ENCODE measurements at regions not wholly inside any gene's neighbourhood (a gene's known extent, or its start where the extent isn't known, plus 50 kb on each side); places are given as distances from the start of the nearest gene placed in this dataset.

- Mint-ChIP-seq H3K36me3 (no peaks in the 10 kb centered on the region), H3K4me3 (no peak overlapping the region), H3K9me3 (peaks cover 8% of the 10 kb centered on the region), H3K27ac (no peak overlapping the region), H3K4me1 (no peaks in the 10 kb centered on the region)
- ATAC-seq (no peak), DNase-seq (ENCODE audit: low spot score in 2 of 2) (no peak)
Measured at GRCh38 chr13:107736170-107736569, 479.2 kb downstream of the LIG4 start.

- no peaks in the 10 kb centered on the region for H3K4me1 Mint-ChIP-seq
- peaks cover 8% of the 10 kb centered on the region for H3K9me3 Mint-ChIP-seq
- H3K4me3 Mint-ChIP-seq, result no peak overlapping the region
- DNase-seq (ENCODE audit: low spot score in 2 of 2), result no peak
- ATAC-seq, result no peak
- no peaks in the 10 kb centered on the region for H3K36me3 Mint-ChIP-seq
- no peak overlapping the region for H3K27ac Mint-ChIP-seq
Measured at GRCh38 chr13:107734891-107735625, 480.3 kb downstream of the LIG4 start.

- Mint-ChIP-seq H3K4me3 (no peak overlapping the region), H3K9me3 (peaks cover 7% of the 10 kb centered on the region), H3K4me1 (no peaks in the 10 kb centered on the region), H3K27ac (no peak overlapping the region), H3K36me3 (no peaks in the 10 kb centered on the region)
- DNase-seq (ENCODE audit: low spot score in 2 of 2) (no peak), ATAC-seq (no peak)
Measured at GRCh38 chr13:107733276-107733675, 482.1 kb downstream of the LIG4 start.

- no peak overlapping the region for H3K27ac Mint-ChIP-seq
- peaks cover 5% of the 10 kb centered on the region for H3K9me3 Mint-ChIP-seq
- H3K36me3 Mint-ChIP-seq, result no peaks in the 10 kb centered on the region
- no peaks in the 10 kb centered on the region for H3K4me1 Mint-ChIP-seq
- H3K4me3 Mint-ChIP-seq, result no peak overlapping the region
- ATAC-seq (no peak), DNase-seq (ENCODE audit: low spot score in 2 of 2) (no peak)
Measured at GRCh38 chr13:107730813-107731212, 484.5 kb downstream of the LIG4 start.

GRCh38 chr13:107721125-107721869, 494.0 kb downstream of the LIG4 start:
- DNase-seq (ENCODE audit: low spot score in 2 of 2), result no peak
- Mint-ChIP-seq H3K9me3 (peaks cover 11% of the 10 kb centered on the region), H3K36me3 (no peaks in the 10 kb centered on the region), H3K4me3 (no peak overlapping the region), H3K4me1 (no peaks in the 10 kb centered on the region), H3K27ac (no peak overlapping the region)
- ATAC-seq, result no peak

- H3K9me3 Mint-ChIP-seq, result peaks cover 17% of the 10 kb centered on the region
- no peak overlapping the region for H3K4me3 Mint-ChIP-seq
- H3K36me3 Mint-ChIP-seq, result no peaks in the 10 kb centered on the region
- H3K4me1 Mint-ChIP-seq, result no peaks in the 10 kb centered on the region
- ATAC-seq (no peak), DNase-seq (ENCODE audit: low spot score in 2 of 2) (no peak)
- H3K27ac Mint-ChIP-seq, result no peak overlapping the region
Measured at GRCh38 chr13:107716741-107717140, 498.6 kb downstream of the LIG4 start.

GRCh38 chr13:107716241-107716640, 499.1 kb downstream of the LIG4 start:
- no peaks in the 10 kb centered on the region for H3K36me3 Mint-ChIP-seq
- no peak for DNase-seq (ENCODE audit: low spot score in 2 of 2)
- ATAC-seq, result no peak
- H3K4me3 Mint-ChIP-seq, result no peak overlapping the region
- H3K4me1 Mint-ChIP-seq, result no peaks in the 10 kb centered on the region
- H3K9me3 Mint-ChIP-seq, result peaks cover 17% of the 10 kb centered on the region
- no peak overlapping the region for H3K27ac Mint-ChIP-seq

GRCh38 chr13:107715496-107715895, 499.8 kb downstream of the LIG4 start:
- H3K9me3 Mint-ChIP-seq, result peaks cover 17% of the 10 kb centered on the region
- H3K4me3 Mint-ChIP-seq, result no peak overlapping the region
- DNase-seq (ENCODE audit: low spot score in 2 of 2) (no peak), ATAC-seq (no peak)
- H3K36me3 Mint-ChIP-seq, result no peaks in the 10 kb centered on the region
- H3K27ac Mint-ChIP-seq, result no peak overlapping the region
- no peaks in the 10 kb centered on the region for H3K4me1 Mint-ChIP-seq

- ATAC-seq (no peak), DNase-seq (ENCODE audit: low spot score in 2 of 2) (no peak)
- Mint-ChIP-seq H3K27ac (no peak overlapping the region), H3K4me3 (no peak overlapping the region), H3K4me1 (no peaks in the 10 kb centered on the region), H3K9me3 (peaks cover 14% of the 10 kb centered on the region), H3K36me3 (no peaks in the 10 kb centered on the region)
Measured at GRCh38 chr13:107713314-107713713, 502.0 kb downstream of the LIG4 start.

- no peaks in the 10 kb centered on the region for H3K36me3 Mint-ChIP-seq
- no peak overlapping the region for H3K4me3 Mint-ChIP-seq
- H3K9me3 Mint-ChIP-seq, result peaks cover 14% of the 10 kb centered on the region
- no peaks in the 10 kb centered on the region for H3K4me1 Mint-ChIP-seq
- ATAC-seq, result no peak
- no peak overlapping the region for H3K27ac Mint-ChIP-seq
- no peak for DNase-seq (ENCODE audit: low spot score in 2 of 2)
Measured at GRCh38 chr13:107712145-107712860, 503.0 kb downstream of the LIG4 start.

GRCh38 chr13:107690181-107690580, 525.2 kb downstream of the LIG4 start:
- Mint-ChIP-seq H3K36me3 (no peaks in the 10 kb centered on the region), H3K4me3 (no peak overlapping the region), H3K4me1 (no peaks in the 10 kb centered on the region), H3K9me3 (peaks cover 9% of the 10 kb centered on the region), H3K27ac (no peak overlapping the region)
- ATAC-seq, result no peak
- DNase-seq (ENCODE audit: low spot score in 2 of 2), result no peak

GRCh38 chr13:107685876-107686275, 529.5 kb downstream of the LIG4 start:
- no peak overlapping the region for H3K4me3 Mint-ChIP-seq
- DNase-seq (ENCODE audit: low spot score in 2 of 2), result no peak
- H3K4me1 Mint-ChIP-seq, result no peaks in the 10 kb centered on the region
- H3K36me3 Mint-ChIP-seq, result no peaks in the 10 kb centered on the region
- H3K27ac Mint-ChIP-seq, result no peak overlapping the region
- ATAC-seq, result no peak
- peaks cover 14% of the 10 kb centered on the region for H3K9me3 Mint-ChIP-seq

- H3K9me3 Mint-ChIP-seq, result peaks cover 15% of the 10 kb centered on the region
- no peak overlapping the region for H3K4me3 Mint-ChIP-seq
- DNase-seq (ENCODE audit: low spot score in 2 of 2) (no peak), ATAC-seq (no peak)
- H3K27ac Mint-ChIP-seq, result no peak overlapping the region
- H3K4me1 Mint-ChIP-seq, result no peaks in the 10 kb centered on the region
- H3K36me3 Mint-ChIP-seq, result no peaks in the 10 kb centered on the region
Measured at GRCh38 chr13:107681600-107681999, 533.7 kb downstream of the LIG4 start.

GRCh38 chr13:107680115-107680514, 535.2 kb downstream of the LIG4 start:
- no peak for DNase-seq (ENCODE audit: low spot score in 2 of 2)
- ATAC-seq, result no peak
- H3K4me1 Mint-ChIP-seq, result no peaks in the 10 kb centered on the region
- H3K36me3 Mint-ChIP-seq, result no peaks in the 10 kb centered on the region
- H3K4me3 Mint-ChIP-seq, result no peak overlapping the region
- no peak overlapping the region for H3K27ac Mint-ChIP-seq
- peaks cover 9% of the 10 kb centered on the region for H3K9me3 Mint-ChIP-seq

GRCh38 chr13:107678075-107678689, 537.2 kb downstream of the LIG4 start:
- Mint-ChIP-seq H3K4me1 (no peaks in the 10 kb centered on the region), H3K36me3 (no peaks in the 10 kb centered on the region), H3K27ac (no peak overlapping the region), H3K9me3 (peaks cover 17% of the 10 kb centered on the region), H3K4me3 (no peak overlapping the region)
- DNase-seq (ENCODE audit: low spot score in 2 of 2), result no peak
- ATAC-seq, result no peak

Data from stimulated activated effector memory CD8-positive, alpha-beta T cell treated with anti-CD3 and anti-CD28 coated beads, Interleukin-12 subunit alpha, Interleukin-12 subunit beta, amount 100 ng/mL, for 72 hours (primary cell).